ENCODE measurements at regions not wholly inside any gene's neighbourhood (a gene's known extent, or its start where the extent isn't known, plus 50 kb on each side); places are given as distances from the start of the nearest gene placed in this dataset.

- ChIA-PET CTCF (ENCODE audit: partially characterized antibody) (no interaction called here), POLR2A (ENCODE audit: partially characterized antibody) (no interaction called here)
- no peak overlapping the region for H4K8ac ChIP-seq (ENCODE audit: extremely low read depth, insufficient read depth, low read length)
- H3K4me1 ChIP-seq (replicated peaks in 1 of 4; ENCODE audit: control insufficient read depth in 3 of 4, insufficient read depth in 4 of 4, low read length in 3 of 4), result no peaks in the 10 kb centered on the region; a peak in 2 of 7 replicates
- no peak overlapping the region for H3K4me2 ChIP-seq (ENCODE audit: insufficient read depth in 1 of 2, low read depth in 2 of 2, low read length in 2 of 2)
- H2AK5ac ChIP-seq (ENCODE audit: low read depth, low read length), result no peak overlapping the region
- H3K79me2 ChIP-seq (ENCODE audit: control insufficient read depth in 1 of 2, insufficient read depth in 2 of 2, low read length in 2 of 2), result no peaks in the 10 kb centered on the region
- no peaks in the 10 kb centered on the region for H3K23me2 ChIP-seq (ENCODE audit: low read depth, low read length)
- H2AFZ ChIP-seq (ENCODE audit: low read length), result no peak overlapping the region
- no peak overlapping the region for H2BK120ac ChIP-seq (replicated peaks; ENCODE audit: low read depth, low read length)
- no peaks in the 10 kb centered on the region for H3K27me3 ChIP-seq (replicated peaks in 1 of 4; ENCODE audit: control insufficient read depth in 3 of 4, extremely low read depth in 1 of 4, insufficient read depth in 3 of 4, low read length in 3 of 4)
- no peak overlapping the region for H2BK5ac ChIP-seq (ENCODE audit: low read depth, low read length)
- H4K20me1 ChIP-seq (replicated peaks in 1 of 2; ENCODE audit: control insufficient read depth in 1 of 2, insufficient read depth in 2 of 2, low read length in 2 of 2), result no peaks in the 10 kb centered on the region
- no peak overlapping the region for H2BK12ac ChIP-seq (ENCODE audit: low read depth, low read length)
- WGBS, 2 experiments (ENCODE audit: extremely low coverage in 1 of 2, insufficient coverage in 1 of 2, insufficient read length in 1 of 2, insufficient replicate concordance in 2 of 2, low coverage in 1 of 2, low lambda C conversion rate in 2 of 2, missing lambda C conversion rate in 1 of 2), result 67% methylated on average over 1 of the region's 1 CpG; no CpG with 5 or more reads in 1 of the 2 experiments
- H3K23ac ChIP-seq (ENCODE audit: insufficient read length), result no peak overlapping the region
- FAIRE-seq (no peak), DNase-seq (ENCODE audit: low read depth in 1 of 2, low spot score in 2 of 2) (no peak)
- H3K56ac ChIP-seq (replicated peaks; ENCODE audit: insufficient read length, low read depth, low read length), result no peak overlapping the region
- H3K4me3 ChIP-seq (ENCODE audit: extremely low read depth in 1 of 4, insufficient read depth in 2 of 4, low read depth in 3 of 4, low read length in 4 of 4), result no peak overlapping the region
- no peaks in the 10 kb centered on the region for H3K36me3 ChIP-seq (ENCODE audit: control insufficient read depth in 2 of 4, insufficient read depth in 4 of 4, low read length in 3 of 4)
- no peak overlapping the region for H3K4ac ChIP-seq (replicated peaks; ENCODE audit: insufficient read length, low read depth, low read length)
- no peak overlapping the region for H4K5ac ChIP-seq (ENCODE audit: insufficient read length, low read depth, low read length)
- no peaks in the 10 kb centered on the region for H3K9me3 ChIP-seq (ENCODE audit: insufficient read depth in 2 of 2, low read depth in 1 of 2, low read length in 1 of 2)
- H4K91ac ChIP-seq (replicated peaks; ENCODE audit: insufficient read length, low read length), result no peak overlapping the region
- TF ChIP-seq CREB1 (IDR thresholded peaks at IDR 0.05) (no peak), CTCF (IDR thresholded peaks at IDR 0.05; ENCODE audit: control extremely low read depth in 1 of 3, insufficient read depth in 1 of 3, low read depth in 1 of 3, low read length in 3 of 3) (peak in 1 of 3 experiments; percentile 8; a peak in 1 of 4 replicates), RAD21 (IDR thresholded peaks at IDR 0.05 in 1 of 2, conservative IDR thresholded peaks at IDR 0.05 in 1 of 2; ENCODE audit: low read depth in 2 of 2, low read length in 2 of 2) (peak in 1 of 2 experiments; percentile 17; a peak in 1 of 4 replicates)
- H3K18ac ChIP-seq (ENCODE audit: extremely low read depth, low read length), result no peak overlapping the region
- no peak overlapping the region for H3K9ac ChIP-seq (replicated peaks in 1 of 4; ENCODE audit: extremely low read depth in 1 of 4, low read depth in 3 of 4, low read length in 3 of 4)
- no peak overlapping the region for H3K14ac ChIP-seq (ENCODE audit: insufficient read length)
- H3K79me1 ChIP-seq (ENCODE audit: low read depth, low read length), result no peaks in the 10 kb centered on the region
- H2BK15ac ChIP-seq (ENCODE audit: low read length), result no peak overlapping the region
- H3K27ac ChIP-seq (ENCODE audit: low read depth, low read length), result no peak overlapping the region
- H2BK20ac ChIP-seq (ENCODE audit: low read length), result no peak overlapping the region
Observed at GRCh38 chrX:93591398-93591797, 82.0 kb downstream of the NAP1L3 start.

Data from H1 (cell line).